Small intestine (tissue), 7 donors: ENCODE measurements at regions not wholly inside any gene's neighbourhood (a gene's known extent, or its start where the extent isn't known, plus 50 kb on each side); places are given as distances from the start of the nearest gene placed in this dataset.
"Not testable (repeated sequence)": the region's sequence is repeated elsewhere in the genome, so short reads cannot be mapped to it uniquely, and the experiment has no call there.

ENCODE experiments used
- DNase-seq, 2 donors: peaks; one replicate each; pipeline versions ENCODE4 v3.0.0 to v3.0.0-alpha.2; 2013
- FAIRE-seq: peaks from 2 replicates; lab custom pipeline; 2012; peaks lifted over from hg19 to GRCh38; lab: Jason Lieb, UNC
- H3K27ac ChIP-seq, 3 donors: one replicate each; pipeline ENCODE4 v1.5.1; 2013; ENCODE audit warnings: low read length in 2 of 3, mild to moderate bottlenecking in 2 of 3, control low read depth in 1 of 3, inconsistent platforms in 1 of 3, low read depth in 1 of 3, moderate library complexity in 1 of 3
- H3K27me3 ChIP-seq, 3 donors: one replicate each; pipeline ENCODE4 v1.6.1; 2013; ENCODE audit warnings: low read length in 3 of 3, inconsistent platforms in 1 of 3; ENCODE audit not compliant: control insufficient read depth in 3 of 3, insufficient read depth in 3 of 3
- H3K36me3 ChIP-seq, 3 donors: one replicate each; pipeline ENCODE4 v1.6.1; 2013; ENCODE audit warnings: low read length in 3 of 3, inconsistent platforms in 1 of 3, low read depth in 1 of 3, mild to moderate bottlenecking in 1 of 3, moderate library complexity in 1 of 3; ENCODE audit not compliant: control insufficient read depth in 3 of 3, insufficient read depth in 2 of 3
- H3K4me1 ChIP-seq, 3 donors: one replicate each; pipeline ENCODE4 v1.6.1; 2013; ENCODE audit warnings: low read length in 2 of 3, inconsistent platforms in 1 of 3, low read depth in 1 of 3, mild to moderate bottlenecking in 1 of 3, moderate library complexity in 1 of 3; ENCODE audit not compliant: control insufficient read depth in 3 of 3, insufficient read depth in 2 of 3
- H3K4me3 ChIP-seq, 3 donors: one replicate each; pipeline ENCODE4 v1.5.1; 2013; ENCODE audit warnings: low read length in 3 of 3, control low read depth in 1 of 3, inconsistent platforms in 1 of 3, low read depth in 1 of 3, mild to moderate bottlenecking in 1 of 3, moderate library complexity in 1 of 3
- H3K9me3 ChIP-seq, 2 donors: one replicate each; pipeline ENCODE4 v1.6.1; 2013; ENCODE audit warnings: low read depth in 1 of 2, low read length in 1 of 2; ENCODE audit not compliant: control insufficient read depth in 2 of 2, insufficient read depth in 1 of 2
- WGBS, 3 donors: extraction: QIAGEN DNeasy Blood & Tissue Kit; methylation state at CpG; one replicate each; pipeline ENCODE4 v1.1.7; 2013; 5-methylcytosine and 5-hydroxymethylcytosine counted together
- donor health status: healthy with polysubstance abuse.
- donor health status: control.
- donor health status: control.
- donor health status: Bipolar disorder and iron deficiency.
- donor health status: healthy.

GRCh38 chr2:114128725-114129124 is 238.8 kb downstream of the ACTR3 start:
- 76 to 81% (median 78%) methylated on average over 6 of the region's 6 CpGs for WGBS, 3 donors
- Histone ChIP-seq H3K27ac (no peak overlapping the region), H3K27me3 (no peaks in the 10 kb centered on the region), H3K4me3 (no peak overlapping the region), H3K9me3 (no peaks in the 10 kb centered on the region), H3K4me1 (no peaks in the 10 kb centered on the region), H3K36me3 (no peaks in the 10 kb centered on the region)
- FAIRE-seq = no peak
- DNase-seq = no peak

- not testable (repeated sequence) for H3K27me3 ChIP-seq, H3K4me1 ChIP-seq, H3K9me3 ChIP-seq, H3K36me3 ChIP-seq, H3K27ac ChIP-seq, H3K4me3 ChIP-seq, FAIRE-seq, DNase-seq
- 90 to 94% (median 91%) methylated on average over 7 of the region's 7 CpGs for WGBS, 3 donors
These were observed 242.2 kb downstream of the ACTR3 start for GRCh38 chr2:114132050-114132449.

- Histone ChIP-seq H3K27me3 (no peaks in the 10 kb centered on the region), H3K4me3 (no peak overlapping the region), H3K4me1 (no peaks in the 10 kb centered on the region), H3K9me3 (no peaks in the 10 kb centered on the region), H3K36me3 (no peaks in the 10 kb centered on the region), H3K27ac (no peak overlapping the region)
- FAIRE-seq = no peak
- WGBS, 3 donors = 54 to 62% (median 61%) methylated on average over 2 of the region's 2 CpGs
- no peak for DNase-seq
These were observed 244.3 kb downstream of the ACTR3 start for GRCh38 chr2:114134146-114134545.

- H3K4me1 ChIP-seq = no peaks in the 10 kb centered on the region
- H3K9me3 ChIP-seq = no peaks in the 10 kb centered on the region
- DNase-seq (no peak), FAIRE-seq (no peak)
- no peak overlapping the region for H3K4me3 ChIP-seq
- no peaks in the 10 kb centered on the region for H3K36me3 ChIP-seq
- 86 to 92% (median 89%) methylated on average over 5 of the region's 5 CpGs for WGBS, 3 donors
- no peaks in the 10 kb centered on the region for H3K27me3 ChIP-seq
- H3K27ac ChIP-seq = no peak overlapping the region
These were observed 249.7 kb downstream of the ACTR3 start for GRCh38 chr2:114139542-114139941.

GRCh38 chr2:114156366-114157056 is 266.6 kb downstream of the ACTR3 start:
- peaks cover 0 to 3% (median 0%) of the 10 kb centered on the region in 3 donors for H3K4me1 ChIP-seq
- H3K36me3 ChIP-seq = no peaks in the 10 kb centered on the region
- no peaks in the 10 kb centered on the region for H3K9me3 ChIP-seq
- no peak overlapping the region for H3K27ac ChIP-seq
- no peak overlapping the region for H3K4me3 ChIP-seq
- H3K27me3 ChIP-seq = no peaks in the 10 kb centered on the region
- DNase-seq (peak in 1 of 2 donors; percentile 8), FAIRE-seq (no peak)
- WGBS, 3 donors = 61 to 74% (median 64%) methylated on average over 6 of the region's 6 CpGs

GRCh38 chr2:114157057-114157385 is 267.1 kb downstream of the ACTR3 start:
- WGBS, 3 donors = 94 to 96% (median 96%) methylated on average over 3 of the region's 3 CpGs
- Histone ChIP-seq H3K4me3 (no peak overlapping the region), H3K27me3 (no peaks in the 10 kb centered on the region), H3K27ac (no peak overlapping the region), H3K4me1 (peaks cover 0 to 3% (median 0%) of the 10 kb centered on the region in 3 donors), H3K36me3 (no peaks in the 10 kb centered on the region), H3K9me3 (no peaks in the 10 kb centered on the region)
- FAIRE-seq (no peak), DNase-seq (no peak)

GRCh38 chr2:114160263-114160981 is 270.5 kb downstream of the ACTR3 start:
- Histone ChIP-seq H3K27ac (no peak overlapping the region), H3K36me3 (no peaks in the 10 kb centered on the region), H3K4me1 (peaks cover 0 to 3% (median 0%) of the 10 kb centered on the region in 3 donors), H3K27me3 (no peaks in the 10 kb centered on the region), H3K9me3 (no peaks in the 10 kb centered on the region), H3K4me3 (no peak overlapping the region)
- FAIRE-seq = no peak
- 4 to 43% (median 25%) methylated on average over 2 of the region's 2 CpGs for WGBS, 3 donors
- DNase-seq = peak; percentile 42 to 91

- H3K27ac ChIP-seq = no peak overlapping the region
- DNase-seq = no peak
- no peak overlapping the region for H3K4me3 ChIP-seq
- no peaks in the 10 kb centered on the region for H3K36me3 ChIP-seq
- H3K9me3 ChIP-seq = no peaks in the 10 kb centered on the region
- H3K4me1 ChIP-seq = peaks cover 0 to 3% (median 0%) of the 10 kb centered on the region in 3 donors
- no peak for FAIRE-seq
- H3K27me3 ChIP-seq = no peaks in the 10 kb centered on the region
- WGBS, 3 donors = 68 to 85% (median 78%) methylated on average over 4 of the region's 4 CpGs
These were observed 271.5 kb downstream of the ACTR3 start for GRCh38 chr2:114161371-114161770.
